Activated B cell treated with CpG ODN at 0.5 μM for 24 hours (primary cell): ENCODE measurements at regions not wholly inside any gene's neighbourhood (a gene's known extent, or its start where the extent isn't known, plus 50 kb on each side); places are given as distances from the start of the nearest gene placed in this dataset.

Source experiments
- ATAC-seq: fragments of 200-7000 bp; cut with Tn5 transposase; one replicate; pipeline ENCODE4 v1.10.0; 2021; ENCODE audit warnings: low read depth, mild to moderate bottlenecking, moderate library complexity
- CTCF ChIA-PET: fragments of 350-600 bp; sonication (Branson Sonifier 250); formaldehyde crosslinking; loops from one replicate; lab custom pipeline; 2021; ENCODE audit warnings: antibody characterized with exemption; lab: Charles Lee
- POLR2A ChIA-PET: fragments of 350-600 bp; sonication (Branson Sonifier 250); formaldehyde crosslinking; loops from one replicate; lab custom pipeline; 2021; ENCODE audit warnings: antibody characterized with exemption; lab: Charles Lee
- DNase-seq: peaks from one replicate; pipeline ENCODE4 v3.0.0; 2022
- H3K27ac Mint-ChIP-seq: one replicate; pipeline ENCODE4 v1.8.0; 2020; ENCODE audit warnings: mixed read lengths
- H3K27me3 Mint-ChIP-seq: one replicate; pipeline ENCODE4 v1.8.0; 2021; ENCODE audit warnings: mixed read lengths
- H3K36me3 Mint-ChIP-seq: one replicate; pipeline ENCODE4 v1.8.0; 2021; ENCODE audit warnings: low read depth, mixed read lengths
- H3K4me1 Mint-ChIP-seq: one replicate; pipeline ENCODE4 v1.8.0; 2021; ENCODE audit warnings: mixed read lengths
- H3K4me3 Mint-ChIP-seq: one replicate; pipeline ENCODE4 v1.8.0; 2020; ENCODE audit warnings: mild to moderate bottlenecking, mixed read lengths
- H3K9me3 Mint-ChIP-seq: one replicate; pipeline ENCODE4 v1.8.0; 2020; ENCODE audit warnings: mixed read lengths
- CTCF ChIP-seq: fragments of 200-600 bp; IDR thresholded peaks from one replicate; pipeline ENCODE4 v1.8.0; 2022; ENCODE audit warnings: antibody characterized with exemption, mild to moderate bottlenecking
- intact Hi-C: fragments of 100-400 bp; cut with micrococcal nuclease; formaldehyde crosslinking; loops from one replicate; pipeline ENCODE4 v1.15.1; 2024

DNA sequence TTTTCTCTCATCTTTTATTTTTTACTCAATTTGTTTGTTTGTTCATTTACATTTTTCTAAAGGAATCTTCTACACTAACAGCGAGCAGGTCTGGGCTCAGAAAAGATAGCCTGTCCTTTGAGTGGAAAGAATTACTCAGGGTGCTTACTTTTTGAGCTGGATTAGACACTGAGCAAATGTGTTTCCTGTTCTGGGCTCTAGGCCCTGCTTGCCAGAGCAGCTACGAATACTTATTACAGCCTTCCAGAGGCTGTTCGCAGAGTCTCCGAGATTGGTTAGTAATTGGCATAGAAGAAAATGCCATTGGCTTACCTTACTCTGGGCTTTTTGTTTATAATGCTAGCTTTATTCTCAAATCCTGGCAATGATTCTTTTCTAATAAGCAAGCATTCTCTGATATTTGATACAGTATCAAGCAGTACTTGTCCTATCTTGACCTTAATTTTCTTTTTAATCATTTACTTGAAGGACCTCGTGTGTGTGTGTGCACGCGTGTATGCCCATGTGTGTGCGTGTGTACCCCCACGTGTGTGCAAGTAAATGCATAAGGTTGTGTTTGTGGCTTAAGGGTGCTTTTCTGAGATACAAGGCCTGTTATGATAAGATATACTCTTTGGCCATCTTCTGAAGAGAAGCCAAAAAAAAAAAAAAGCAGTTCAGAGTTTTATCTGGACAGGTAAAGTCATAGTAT, 76.2 kb upstream of the GRXCR1 start:
- ChIA-PET POLR2A (no interaction called here), CTCF (interaction anchor here (0.6 to 2.8 kb wide), 4 partner anchors 82 to 250 kb away, joined by 3 to 17 read pairs (median 4); no protein-coding TSS in a partner anchor)
- Mint-ChIP-seq H3K36me3 (no peaks in the 10 kb centered on the region), H3K9me3 (no peaks in the 10 kb centered on the region), H3K27me3 (peaks cover 10% of the 10 kb centered on the region), H3K4me3 (no peak overlapping the region), H3K4me1 (peaks cover 13% of the 10 kb centered on the region), H3K27ac (no peak overlapping the region)
- intact Hi-C loops: no loop called here
- no peak for TF ChIP-seq CTCF
- ATAC-seq: no peak
- DNase-seq: no peak

- Mint-ChIP-seq H3K36me3 (no peaks in the 10 kb centered on the region), H3K4me1 (no peaks in the 10 kb centered on the region), H3K9me3 (peaks cover 3% of the 10 kb centered on the region), H3K27ac (no peak overlapping the region), H3K4me3 (no peak overlapping the region), H3K27me3 (peaks cover 18% of the 10 kb centered on the region)
- intact Hi-C loops: no loop called here
- no peak for DNase-seq
- no peak for ATAC-seq
- no peak for TF ChIP-seq CTCF
- CTCF ChIA-PET: no interaction called here
- POLR2A ChIA-PET: interaction anchor here (0.7 kb wide), 1 partner anchor 184 kb away, joined by 3 read pairs; no protein-coding TSS in a partner anchor
Measured at GRCh38 chr4:42809419-42810084, 83.0 kb upstream of the GRXCR1 start.

GRCh38 chr4:42806303-42806835, 86.1 kb upstream of the GRXCR1 start:
- Mint-ChIP-seq H3K9me3 (peaks cover 17% of the 10 kb centered on the region), H3K36me3 (no peaks in the 10 kb centered on the region), H3K27me3 (peaks cover 12% of the 10 kb centered on the region), H3K4me3 (no peak overlapping the region), H3K4me1 (no peaks in the 10 kb centered on the region), H3K27ac (no peak overlapping the region)
- no peak for DNase-seq
- CTCF ChIA-PET: no interaction called here
- TF ChIP-seq CTCF: no peak
- intact Hi-C loops: no loop called here
- POLR2A ChIA-PET: no interaction called here
- ATAC-seq: no peak

- intact Hi-C loops: no loop called here
- DNase-seq (no peak), ATAC-seq (no peak)
- Mint-ChIP-seq H3K4me3 (no peak overlapping the region), H3K27ac (no peak overlapping the region), H3K9me3 (peaks cover 4% of the 10 kb centered on the region), H3K27me3 (peaks cover 4% of the 10 kb centered on the region), H3K36me3 (no peaks in the 10 kb centered on the region), H3K4me1 (no peaks in the 10 kb centered on the region)
- ChIA-PET POLR2A (no interaction called here), CTCF (no interaction called here)
- TF ChIP-seq CTCF: no peak
Measured at GRCh38 chr4:42789041-42789567, 103.4 kb upstream of the GRXCR1 start.

DNA sequence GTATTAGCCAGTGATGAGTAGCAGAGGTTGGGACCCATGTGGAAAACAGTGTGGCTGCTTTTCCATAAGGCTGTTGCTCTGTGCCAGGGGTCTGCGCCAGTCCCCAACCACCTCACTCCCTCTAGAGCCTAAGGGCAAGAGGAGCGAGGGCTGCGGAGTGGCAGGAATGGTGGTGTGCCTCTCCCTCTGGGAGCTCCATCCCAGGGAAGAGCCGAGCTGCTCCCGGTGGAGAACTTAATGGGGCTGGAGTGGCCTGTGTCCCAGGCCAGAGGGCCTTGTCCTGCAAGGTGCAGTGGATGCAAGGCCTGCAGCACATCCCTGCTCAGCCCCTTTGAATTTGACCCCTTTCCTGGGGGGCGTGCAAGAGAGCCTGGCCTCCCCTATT, 105.4 kb upstream of the GRXCR1 start:
- Mint-ChIP-seq H3K36me3 (no peaks in the 10 kb centered on the region), H3K27ac (no peak overlapping the region), H3K27me3 (peaks cover 6% of the 10 kb centered on the region), H3K9me3 (peaks cover 5% of the 10 kb centered on the region), H3K4me3 (no peak overlapping the region), H3K4me1 (no peaks in the 10 kb centered on the region)
- DNase-seq: no peak
- CTCF ChIA-PET: no interaction called here
- no peak for ATAC-seq
- no peak for TF ChIP-seq CTCF
- intact Hi-C loops: no loop called here
- POLR2A ChIA-PET: no interaction called here
